HG03196 (cell line): ENCODE measurements at regions not wholly inside any gene's neighbourhood (a gene's known extent, or its start where the extent isn't known, plus 50 kb on each side); places are given as distances from the start of the nearest gene placed in this dataset.
"Not testable (repeated sequence)": the region's sequence is repeated elsewhere in the genome, so short reads cannot be mapped to it uniquely, and the experiment has no call there.

Source experiments
- ATAC-seq: cut with Tn5 transposase; IDR thresholded peaks from one replicate; pipeline ENCODE4 v1.9.1; 2021; ENCODE audit not compliant: unreplicated experiment

DNA sequence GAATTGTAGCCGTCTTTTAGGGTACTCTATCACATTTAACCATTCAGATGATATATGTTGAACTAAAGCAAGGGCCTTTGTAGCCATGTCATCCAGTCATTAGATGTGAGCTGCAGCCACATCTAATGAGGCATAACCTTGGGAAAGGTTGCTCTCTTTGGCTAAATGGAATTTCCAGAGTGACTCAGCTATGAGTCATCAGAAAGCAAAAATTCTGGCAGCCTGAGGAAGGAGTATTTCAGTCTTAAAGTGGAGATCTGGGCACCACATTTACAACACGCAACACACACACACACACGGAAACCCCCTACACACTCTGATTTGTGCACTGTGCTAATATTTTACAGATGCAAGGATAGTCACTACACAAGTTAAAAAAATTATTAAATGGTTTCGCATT, 176.9 kb upstream of the ZWINT start:
- no peak for ATAC-seq

DNA sequence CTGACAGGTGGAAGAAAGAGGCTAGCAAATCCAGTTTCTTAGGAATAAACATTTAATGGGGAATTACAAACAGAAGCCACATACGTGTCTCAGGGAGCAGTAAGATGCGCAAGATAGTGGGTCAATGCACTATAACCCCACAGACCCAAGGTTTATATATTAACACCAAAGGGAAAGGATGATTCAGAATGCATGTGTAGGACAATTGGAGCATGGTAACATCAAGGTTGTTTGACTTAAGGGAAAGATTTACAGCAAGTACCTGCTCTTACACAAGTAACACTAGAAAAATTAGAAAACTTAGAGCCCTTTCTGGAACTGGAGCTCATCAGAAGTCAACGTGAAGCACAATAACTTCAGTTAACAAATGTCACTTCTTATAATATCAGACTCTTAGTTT, 161.1 kb upstream of the ZWINT start:
- no peak for ATAC-seq

DNA sequence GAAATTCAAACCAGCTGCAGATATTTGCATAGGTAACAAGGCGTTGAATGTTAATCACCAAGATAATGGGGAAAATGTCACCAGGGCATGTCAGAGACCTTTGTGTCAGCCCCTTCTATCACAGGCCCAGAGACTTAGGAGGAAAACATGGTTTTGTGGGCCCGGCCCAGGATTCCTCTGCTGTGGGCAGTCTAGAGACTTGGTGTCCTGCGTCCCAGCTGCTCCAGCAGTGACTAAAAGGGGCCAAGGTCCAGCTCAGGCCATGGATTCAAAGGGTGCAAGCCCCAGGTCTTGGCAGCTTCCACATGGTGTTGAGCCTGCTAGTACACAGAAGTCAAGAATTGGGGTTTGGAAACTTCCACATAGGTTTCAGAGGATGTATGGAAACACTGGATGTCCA, 147.5 kb upstream of the ZWINT start:
- no peak for ATAC-seq

GRCh38 chr10:56507033-56507432, 146.0 kb upstream of the ZWINT start:
- no peak for ATAC-seq

DNA sequence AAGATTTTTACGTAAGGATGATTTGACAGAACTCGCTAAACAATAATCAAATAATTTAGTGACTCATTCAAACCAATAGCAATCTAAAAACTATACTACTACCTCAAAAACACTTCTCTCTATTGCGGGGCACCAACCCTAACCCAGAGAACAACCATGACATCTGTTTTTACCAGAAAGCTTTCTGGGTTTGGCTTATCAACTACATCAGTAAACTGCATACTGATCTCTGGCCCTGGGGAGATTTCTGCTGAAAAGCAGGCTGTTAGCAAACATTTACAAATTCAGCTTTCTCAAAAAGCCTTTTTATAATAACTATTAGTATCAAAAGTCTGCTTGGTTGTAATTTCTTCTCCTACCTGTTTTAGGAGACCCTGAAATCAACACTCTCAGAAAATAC, 144.5 kb upstream of the ZWINT start:
- ATAC-seq = no peak

DNA sequence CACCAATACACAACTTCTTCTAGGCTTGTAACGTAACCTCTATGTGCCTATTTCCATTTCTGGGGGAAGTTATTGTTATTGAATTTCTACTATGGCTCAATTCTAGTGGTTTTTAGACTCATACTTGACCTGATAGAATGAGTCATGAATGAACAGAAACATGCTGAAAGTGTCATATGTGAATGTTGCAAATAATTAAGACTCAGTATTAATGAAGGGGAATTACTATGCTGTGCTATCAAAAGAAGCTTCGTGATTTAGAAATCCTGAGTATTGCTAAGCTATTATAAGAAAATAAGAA, 135.1 kb upstream of the ZWINT start:
- no peak for ATAC-seq

- ATAC-seq = no peak
These were observed 126.7 kb upstream of the ZWINT start for GRCh38 chr10:56487746-56488145.

DNA sequence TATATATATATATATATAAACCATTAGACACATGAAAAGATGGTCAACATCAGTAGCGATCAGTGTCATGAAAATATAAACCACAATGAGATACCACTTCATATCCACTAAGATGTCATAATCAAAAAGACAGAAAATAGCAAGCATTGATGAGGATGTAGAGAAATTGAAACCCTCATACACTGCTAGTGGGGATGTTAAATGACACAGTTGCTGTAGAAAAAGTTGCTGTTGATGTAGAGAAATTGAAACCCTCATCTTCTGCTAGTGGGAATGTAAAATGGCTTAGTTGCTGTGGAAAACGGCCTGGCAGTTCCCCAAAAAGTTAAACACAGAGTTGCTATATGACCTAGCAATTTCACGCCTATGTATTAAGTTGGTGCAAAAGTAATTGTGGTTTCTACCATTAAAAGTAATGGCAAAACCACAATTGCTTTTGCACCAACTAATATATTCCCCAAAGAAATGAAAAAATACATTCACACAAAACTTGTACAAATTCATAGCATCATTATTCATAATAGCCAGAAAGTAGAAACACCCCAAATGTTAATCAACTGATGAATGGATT, 120.5 kb upstream of the ZWINT start:
- no peak for ATAC-seq

DNA sequence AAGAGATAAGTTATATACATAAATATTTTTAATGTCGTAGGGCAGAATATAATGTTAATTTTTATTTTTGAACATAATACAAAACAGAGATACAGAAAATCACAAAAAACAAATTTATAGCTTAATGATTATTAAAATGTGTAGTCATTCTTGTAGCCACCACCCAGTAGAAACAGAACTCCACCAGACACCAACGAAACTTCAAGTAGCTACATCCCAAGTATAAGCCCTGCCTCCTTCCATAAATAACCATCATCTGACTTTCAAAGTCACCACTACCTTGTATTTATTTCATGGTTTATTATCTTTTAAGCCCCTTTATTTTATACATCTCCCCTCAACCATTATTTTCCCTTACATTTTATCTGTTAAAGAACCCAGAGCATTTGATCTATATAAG, 111.9 kb upstream of the ZWINT start:
- no peak for ATAC-seq

DNA sequence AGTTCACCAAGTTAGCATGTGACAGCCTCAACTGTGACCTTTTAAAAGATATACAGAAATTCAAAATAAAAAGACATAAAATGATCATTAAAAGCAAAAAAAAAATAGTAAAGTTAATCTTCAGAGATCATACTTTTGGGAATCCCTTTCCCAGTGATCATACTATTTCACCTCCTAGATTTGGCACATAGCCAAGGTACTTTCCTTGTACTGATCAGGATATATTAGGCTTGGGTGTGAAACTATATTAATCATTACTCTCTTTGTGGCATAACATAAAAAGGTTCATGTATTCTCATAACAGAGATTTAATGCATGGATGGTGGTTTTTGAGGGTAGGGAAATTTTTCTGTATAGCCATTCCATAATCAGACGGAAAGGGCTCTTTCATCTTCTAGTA, 109.6 kb upstream of the ZWINT start:
- no peak for ATAC-seq

- ATAC-seq = no peak
These were observed 108.4 kb upstream of the ZWINT start for GRCh38 chr10:56469482-56469881.

GRCh38 chr10:56466005-56466404, 104.9 kb upstream of the ZWINT start:
- ATAC-seq = no peak

GRCh38 chr10:56449770-56450169, 88.7 kb upstream of the ZWINT start:
- no peak for ATAC-seq

DNA sequence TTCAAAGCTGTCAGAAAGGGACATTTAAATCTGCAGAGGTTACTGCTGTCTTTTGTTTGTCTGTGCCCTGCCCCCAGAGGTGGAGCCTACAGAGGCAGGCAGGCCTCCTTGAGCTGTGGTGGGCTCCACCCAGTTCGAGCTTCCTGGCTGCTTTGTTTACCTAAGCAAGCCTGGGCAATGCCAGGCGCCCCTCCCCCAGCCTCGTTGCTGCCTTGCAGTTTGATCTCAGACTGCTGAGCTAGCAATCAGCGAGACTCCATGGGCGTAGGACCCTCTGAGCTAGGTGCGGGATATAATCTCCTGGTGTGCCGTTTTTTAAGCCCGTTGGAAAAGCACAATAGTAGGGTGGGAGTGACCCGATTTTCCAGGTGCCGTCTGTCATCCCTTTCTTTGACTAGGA, 86.6 kb upstream of the ZWINT start:
- not testable (repeated sequence) for ATAC-seq

GRCh38 chr10:56441337-56441736, 80.3 kb upstream of the ZWINT start:
- not testable (repeated sequence) for ATAC-seq
